A673 (cell line): ENCODE measurements at regions not wholly inside any gene's neighbourhood (a gene's known extent, or its start where the extent isn't known, plus 50 kb on each side); places are given as distances from the start of the nearest gene placed in this dataset.

Experiments used
- EZH2 ChIP-seq: fragments of 200-600 bp; sonication (generic); IDR thresholded peaks from 2 replicates; pipeline ENCODE4 v1.6.1; 2017; ENCODE audit warnings: borderline replicate concordance, low read depth, mild to moderate bottlenecking, mixed read lengths, antibody characterized with exemption, low read length; ENCODE audit not compliant: poor library complexity, severe bottlenecking
- TF ChIP-seq, protein P1 (sequence below): fragments of 300-800, 200-600 bp; sonication (generic); conservative IDR thresholded peaks from 2 replicates; pipeline ENCODE4 v1.5.1; 2017; ENCODE audit warnings: low read depth, mild to moderate bottlenecking, antibody characterized with exemption, low read length, moderate library complexity, mixed read lengths

DNA sequence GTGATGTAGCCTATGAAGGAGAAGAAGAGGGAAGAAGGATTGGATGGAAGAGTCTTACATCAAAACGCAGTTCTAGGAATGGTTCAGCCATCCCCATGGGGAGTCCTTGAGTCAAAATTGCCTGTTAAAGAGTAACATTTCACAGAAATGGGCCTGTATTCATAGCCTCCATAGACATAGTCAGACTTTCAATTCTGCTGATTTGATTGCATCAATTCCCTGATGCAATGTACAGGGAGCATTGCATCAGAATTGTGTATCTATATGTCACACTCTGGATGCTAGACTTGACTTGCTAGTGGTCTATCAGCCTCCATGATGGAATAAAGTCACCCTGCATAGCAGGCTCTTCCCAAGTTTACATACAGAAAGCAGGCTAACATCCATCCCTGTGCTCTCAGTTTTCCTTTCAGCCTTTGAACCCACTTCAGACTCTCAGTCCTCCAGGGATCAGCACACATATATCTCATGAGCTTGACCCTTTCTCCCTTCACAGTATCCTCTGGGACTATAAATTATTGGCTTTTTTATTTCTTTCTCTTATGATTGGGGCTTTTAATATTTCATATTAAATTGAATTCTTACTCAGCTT is 1111.7 kb upstream of the B3GALT2 start:
- TF ChIP-seq EZH2 = no peak
- TF ChIP-seq, protein P1, sequence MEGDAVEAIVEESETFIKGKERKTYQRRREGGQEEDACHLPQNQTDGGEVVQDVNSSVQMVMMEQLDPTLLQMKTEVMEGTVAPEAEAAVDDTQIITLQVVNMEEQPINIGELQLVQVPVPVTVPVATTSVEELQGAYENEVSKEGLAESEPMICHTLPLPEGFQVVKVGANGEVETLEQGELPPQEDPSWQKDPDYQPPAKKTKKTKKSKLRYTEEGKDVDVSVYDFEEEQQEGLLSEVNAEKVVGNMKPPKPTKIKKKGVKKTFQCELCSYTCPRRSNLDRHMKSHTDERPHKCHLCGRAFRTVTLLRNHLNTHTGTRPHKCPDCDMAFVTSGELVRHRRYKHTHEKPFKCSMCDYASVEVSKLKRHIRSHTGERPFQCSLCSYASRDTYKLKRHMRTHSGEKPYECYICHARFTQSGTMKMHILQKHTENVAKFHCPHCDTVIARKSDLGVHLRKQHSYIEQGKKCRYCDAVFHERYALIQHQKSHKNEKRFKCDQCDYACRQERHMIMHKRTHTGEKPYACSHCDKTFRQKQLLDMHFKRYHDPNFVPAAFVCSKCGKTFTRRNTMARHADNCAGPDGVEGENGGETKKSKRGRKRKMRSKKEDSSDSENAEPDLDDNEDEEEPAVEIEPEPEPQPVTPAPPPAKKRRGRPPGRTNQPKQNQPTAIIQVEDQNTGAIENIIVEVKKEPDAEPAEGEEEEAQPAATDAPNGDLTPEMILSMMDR = no peak
